GM10266 (cell line): ENCODE measurements at regions not wholly inside any gene's neighbourhood (a gene's known extent, or its start where the extent isn't known, plus 50 kb on each side); places are given as distances from the start of the nearest gene placed in this dataset.

ENCODE experiments used
- DNase-seq: peaks from one replicate; pipeline ENCODE4 v3.0.0; 2012; ENCODE audit errors: extremely low spot score
- TF ChIP-seq, protein P1 (sequence below): IDR thresholded peaks from 2 replicates; pipeline ENCODE4 v1.5.1; 2012; ENCODE audit warnings: mild to moderate bottlenecking, low read depth; ENCODE audit not compliant: control insufficient read depth, insufficient read depth; ENCODE audit errors: missing control alignments

DNA sequence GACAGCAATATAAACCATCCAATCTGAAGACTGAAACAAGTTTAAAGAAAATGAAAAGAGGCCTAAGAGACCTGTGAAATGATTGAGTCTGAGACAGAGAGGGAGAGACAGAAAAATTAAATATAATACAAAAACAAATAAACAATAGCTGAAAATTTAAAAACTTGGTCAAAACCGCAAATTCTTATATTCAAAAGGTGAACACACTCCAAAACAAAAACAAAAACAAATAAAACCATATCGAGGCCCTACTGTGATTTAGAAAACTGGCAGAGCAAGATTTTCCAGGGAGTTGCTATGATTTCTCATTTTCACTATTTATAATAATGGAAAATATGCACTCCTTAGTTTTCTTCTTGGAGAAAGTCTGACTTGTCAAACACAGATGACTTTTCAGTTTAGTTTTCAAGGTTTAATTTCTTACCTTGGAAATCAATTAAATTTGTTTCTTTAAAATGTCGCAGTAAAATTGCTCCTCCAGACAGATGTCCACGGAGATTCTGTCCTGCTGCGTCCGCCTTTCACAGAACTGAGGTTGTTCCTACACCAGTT is 1420.3 kb downstream of the UQCRFS1 start:
- TF ChIP-seq, protein P1, sequence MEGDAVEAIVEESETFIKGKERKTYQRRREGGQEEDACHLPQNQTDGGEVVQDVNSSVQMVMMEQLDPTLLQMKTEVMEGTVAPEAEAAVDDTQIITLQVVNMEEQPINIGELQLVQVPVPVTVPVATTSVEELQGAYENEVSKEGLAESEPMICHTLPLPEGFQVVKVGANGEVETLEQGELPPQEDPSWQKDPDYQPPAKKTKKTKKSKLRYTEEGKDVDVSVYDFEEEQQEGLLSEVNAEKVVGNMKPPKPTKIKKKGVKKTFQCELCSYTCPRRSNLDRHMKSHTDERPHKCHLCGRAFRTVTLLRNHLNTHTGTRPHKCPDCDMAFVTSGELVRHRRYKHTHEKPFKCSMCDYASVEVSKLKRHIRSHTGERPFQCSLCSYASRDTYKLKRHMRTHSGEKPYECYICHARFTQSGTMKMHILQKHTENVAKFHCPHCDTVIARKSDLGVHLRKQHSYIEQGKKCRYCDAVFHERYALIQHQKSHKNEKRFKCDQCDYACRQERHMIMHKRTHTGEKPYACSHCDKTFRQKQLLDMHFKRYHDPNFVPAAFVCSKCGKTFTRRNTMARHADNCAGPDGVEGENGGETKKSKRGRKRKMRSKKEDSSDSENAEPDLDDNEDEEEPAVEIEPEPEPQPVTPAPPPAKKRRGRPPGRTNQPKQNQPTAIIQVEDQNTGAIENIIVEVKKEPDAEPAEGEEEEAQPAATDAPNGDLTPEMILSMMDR, result no peak
- no peak for DNase-seq

GRCh38 chr19:27780367-27781075 is 1432.4 kb downstream of the UQCRFS1 start:
- TF ChIP-seq, protein P1, result no peak
- no peak for DNase-seq

DNA sequence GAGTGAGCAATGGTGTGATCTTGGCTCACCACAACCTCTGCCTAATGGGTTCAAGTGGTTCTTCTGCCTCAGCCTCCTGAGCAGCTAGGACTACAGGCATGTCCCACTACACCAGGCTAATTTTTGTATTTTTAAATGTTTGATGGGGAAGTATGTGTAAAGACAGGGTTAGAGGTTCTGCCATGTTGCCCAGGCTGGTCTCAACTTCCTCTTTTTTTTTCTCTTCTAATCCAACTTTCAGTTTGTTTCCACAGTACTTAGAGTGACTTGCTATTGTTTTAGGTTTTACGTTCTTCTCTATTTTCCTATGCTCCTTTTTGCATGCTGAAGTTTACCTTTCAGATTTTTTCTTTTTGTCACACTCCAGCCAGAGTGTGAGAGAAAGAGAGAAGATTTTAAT is 1433.0 kb downstream of the UQCRFS1 start:
- no peak for DNase-seq
- TF ChIP-seq, protein P1, result no peak

GRCh38 chr19:27777726-27778125 is 1435.2 kb downstream of the UQCRFS1 start:
- DNase-seq, result no peak
- TF ChIP-seq, protein P1, result no peak

GRCh38 chr19:27777242-27777641 is 1435.7 kb downstream of the UQCRFS1 start:
- TF ChIP-seq, protein P1, result no peak
- no peak for DNase-seq

- TF ChIP-seq, protein P1, result no peak
- no peak for DNase-seq
Observed at GRCh38 chr19:27776524-27776923, 1436.4 kb downstream of the UQCRFS1 start.

DNA sequence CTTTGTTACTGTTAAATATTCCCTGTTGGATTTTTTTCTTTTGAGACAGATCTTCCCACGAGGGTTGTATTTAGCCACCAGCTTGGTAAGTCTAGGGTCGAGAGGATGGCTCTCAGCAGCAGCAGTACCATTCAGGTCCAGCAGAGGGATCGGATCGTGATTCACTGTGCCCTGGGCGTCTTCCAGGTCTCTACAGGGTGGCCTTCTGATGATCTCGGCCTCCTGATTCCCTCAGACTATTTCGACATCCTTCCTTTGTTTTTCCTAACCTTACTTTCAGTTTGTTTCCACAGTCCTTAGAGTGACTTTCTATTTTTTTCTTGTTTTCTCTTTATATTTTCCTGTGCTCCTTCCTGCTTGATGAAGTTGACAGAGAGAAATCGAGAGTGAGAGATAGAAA is 1436.9 kb downstream of the UQCRFS1 start:
- DNase-seq, result no peak
- TF ChIP-seq, protein P1, result no peak
